GM23338 (cell line): ENCODE measurements at regions not wholly inside any gene's neighbourhood (a gene's known extent, or its start where the extent isn't known, plus 50 kb on each side); places are given as distances from the start of the nearest gene placed in this dataset.

Experiments
- ATAC-seq: fragments of 200-7000 bp; cut with Tn5 transposase; 3 replicates; pipeline ENCODE4 v1.9.1; 2020
- DNase-seq: peaks from one replicate; pipeline ENCODE4 v3.0.0-alpha.2; 2015; ENCODE audit warnings: low spot score
- H2AFZ ChIP-seq: fragments of 200-600 bp; sonication (generic); 2 replicates; pipeline ENCODE4 v1.8.0; 2016; ENCODE audit warnings: antibody characterized with exemption, mild to moderate bottlenecking, moderate library complexity
- H3F3A ChIP-seq: fragments of 200-600 bp; sonication (generic); replicated peaks from 2 replicates; pipeline ENCODE4 v1.8.0; 2017; ENCODE audit warnings: antibody characterized with exemption, mixed run types, low read depth
- H3K27ac ChIP-seq: fragments of 200-600 bp; sonication (generic); 2 replicates; pipeline ENCODE4 v1.6.1; 2016; ENCODE audit warnings: low read depth
- H3K27me3 ChIP-seq: fragments of 200-600 bp; sonication (generic); 2 replicates; pipeline ENCODE4 v1.8.0; 2016; ENCODE audit warnings: mild to moderate bottlenecking, mixed run types, moderate library complexity; ENCODE audit not compliant: insufficient read depth
- H3K36me3 ChIP-seq: fragments of 200-600 bp; sonication (generic); 2 replicates; pipeline ENCODE4 v1.8.0; 2016; ENCODE audit warnings: mild to moderate bottlenecking; ENCODE audit not compliant: insufficient read depth
- H3K4me1 ChIP-seq: fragments of 200-600 bp; sonication (generic); 2 replicates; pipeline ENCODE4 v1.8.0; 2016; ENCODE audit warnings: mild to moderate bottlenecking, moderate library complexity; ENCODE audit not compliant: insufficient read depth
- H3K4me2 ChIP-seq: fragments of 200-600 bp; sonication (generic); 2 replicates; pipeline ENCODE4 v1.7.1; 2017; ENCODE audit warnings: mixed run types
- H3K4me3 ChIP-seq: fragments of 200-600 bp; sonication (generic); 2 replicates; pipeline ENCODE4 v1.6.1; 2016; ENCODE audit warnings: mixed run types
- H3K79me2 ChIP-seq: fragments of 200-600 bp; sonication (generic); replicated peaks from 2 replicates; pipeline ENCODE4 v1.8.0; 2017; ENCODE audit warnings: mild to moderate bottlenecking; ENCODE audit not compliant: insufficient read depth
- H3K9me2 ChIP-seq: fragments of 200-600 bp; sonication (generic); 2 replicates; pipeline ENCODE4 v1.8.0; 2017; ENCODE audit not compliant: insufficient read depth
- H4K20me1 ChIP-seq: fragments of 200-600 bp; sonication (generic); replicated peaks from 2 replicates; pipeline ENCODE4 v1.8.0; 2017; ENCODE audit warnings: mild to moderate bottlenecking; ENCODE audit not compliant: insufficient read depth
- H3K27ac Mint-ChIP-seq: 2 replicates; pipeline ENCODE4 v1.8.0; 2020; ENCODE audit warnings: inconsistent platforms, mild to moderate bottlenecking, moderate library complexity, mixed read lengths
- H3K27me3 Mint-ChIP-seq: 3 replicates; pipeline ENCODE4 v1.8.0; 2022; ENCODE audit warnings: low read depth, mild to moderate bottlenecking, moderate library complexity, mixed read lengths, inconsistent platforms; ENCODE audit not compliant: insufficient read depth, poor library complexity
- H3K36me3 Mint-ChIP-seq: 3 replicates; pipeline ENCODE4 v1.8.0; 2021; ENCODE audit warnings: low read depth, mild to moderate bottlenecking, inconsistent platforms, moderate library complexity, mixed read lengths
- H3K4me1 Mint-ChIP-seq: 3 replicates; pipeline ENCODE4 v1.8.0; 2020; ENCODE audit warnings: mild to moderate bottlenecking, inconsistent platforms, mixed read lengths
- H3K4me3 Mint-ChIP-seq: 3 replicates; pipeline ENCODE4 v1.8.0; 2021; ENCODE audit warnings: moderate library complexity, mild to moderate bottlenecking, inconsistent platforms, mixed read lengths
- H3K9me3 Mint-ChIP-seq: 3 replicates; pipeline ENCODE4 v1.8.0; 2020; ENCODE audit warnings: moderate library complexity, mild to moderate bottlenecking, inconsistent platforms, mixed read lengths
- CREB1 ChIP-seq: fragments of 250-450 bp; sonication (Bioruptor Pico); IDR thresholded peaks from 2 replicates; pipeline ENCODE4 v1.5.0; 2020; ENCODE audit warnings: low read depth, mild to moderate bottlenecking, moderate library complexity
- CTCF ChIP-seq, 2 experiments: fragments of 200-600 bp in 1 of 2; sonication (generic) in 1 of 2; conservative IDR thresholded peaks; 2 replicates each; pipeline versions ENCODE4 v1.5.1 to v1.6.1; 2016 to 2017; ENCODE audit warnings: antibody characterized with exemption in 2 of 2, low read depth in 2 of 2, mild to moderate bottlenecking in 2 of 2, moderate library complexity in 1 of 2
- ETS1 ChIP-seq: IDR thresholded peaks from 2 replicates; pipeline ENCODE4 v1.6.1; 2016; ENCODE audit warnings: antibody characterized with exemption
- EZH2phosphoT487 ChIP-seq: fragments of 200-600 bp; sonication (generic); IDR thresholded peaks from one replicate; pipeline ENCODE4 v1.8.1; 2018; ENCODE audit warnings: antibody characterized with exemption; ENCODE audit not compliant: unreplicated experiment
- JUNB ChIP-seq: IDR thresholded peaks from one replicate; pipeline ENCODE4 v1.6.1; 2016; ENCODE audit warnings: antibody characterized with exemption; ENCODE audit not compliant: unreplicated experiment
- NANOG ChIP-seq: IDR thresholded peaks from 2 replicates; pipeline ENCODE4 v1.6.1; 2016; ENCODE audit warnings: antibody characterized with exemption, borderline replicate concordance
- POLR2AphosphoS5 ChIP-seq: IDR thresholded peaks from 2 replicates; pipeline ENCODE4 v1.6.1; 2016; ENCODE audit warnings: antibody characterized with exemption, low read depth
- REST ChIP-seq: IDR thresholded peaks from one replicate; pipeline ENCODE4 v1.6.1; 2018; ENCODE audit warnings: antibody characterized with exemption; ENCODE audit not compliant: unreplicated experiment
- STAT1 ChIP-seq: IDR thresholded peaks from one replicate; pipeline ENCODE4 v1.6.1; 2016; ENCODE audit warnings: antibody characterized with exemption; ENCODE audit not compliant: unreplicated experiment
- ZNF331 ChIP-seq: fragments of 250-450 bp; sonication (Bioruptor Pico); IDR thresholded peaks from 2 replicates; pipeline ENCODE4 v1.5.0; 2020; ENCODE audit warnings: low read depth, mild to moderate bottlenecking, moderate library complexity
- ZNF462 ChIP-seq: fragments of 250-450 bp; sonication (Bioruptor Pico); IDR thresholded peaks from 2 replicates; pipeline ENCODE4 v1.5.0; 2020; ENCODE audit warnings: mild to moderate bottlenecking, moderate library complexity

GRCh38 chr10:59586407-59586891, 123.2 kb downstream of the SLC16A9 start:
- Mint-ChIP-seq H3K9me3 (peaks cover 3% of the 10 kb centered on the region; the same call in 2 of the 3 replicates), H3K4me1 (no peaks in the 10 kb centered on the region), H3K4me3 (no peak overlapping the region), H3K27ac (no peak overlapping the region), H3K27me3 (no peaks in the 10 kb centered on the region), H3K36me3 (no peaks in the 10 kb centered on the region)
- H3K79me2 ChIP-seq: no peaks in the 10 kb centered on the region
- no peak overlapping the region for H3K27ac ChIP-seq
- H4K20me1 ChIP-seq: no peaks in the 10 kb centered on the region
- TF ChIP-seq CTCF (conservative IDR thresholded peaks at IDR 0.05; ENCODE audit: low read depth in 2 of 2) (no peak), ZNF462 (CRISPR knock-in tag) (no peak), JUNB (no peak), STAT1 (no peak), CREB1 (CRISPR knock-in tag) (no peak), POLR2AphosphoS5 (no peak), REST (no peak), EZH2phosphoT487 (no peak), ETS1 (no peak), NANOG (no peak), ZNF331 (no peak)
- H3K4me1 ChIP-seq: no peaks in the 10 kb centered on the region
- H3F3A ChIP-seq: no peaks in the 10 kb centered on the region
- no peak overlapping the region for H3K4me2 ChIP-seq
- no peaks in the 10 kb centered on the region for H3K36me3 ChIP-seq
- H2AFZ ChIP-seq: no peak overlapping the region
- DNase-seq (no peak), ATAC-seq (no peak)
- H3K4me3 ChIP-seq: no peak overlapping the region
- peaks cover 6% of the 10 kb centered on the region; the same call in 1 of the 2 replicates for H3K9me2 ChIP-seq
- no peaks in the 10 kb centered on the region for H3K27me3 ChIP-seq
